Loucy (cell line): ENCODE measurements at regions not wholly inside any gene's neighbourhood (a gene's known extent, or its start where the extent isn't known, plus 50 kb on each side); places are given as distances from the start of the nearest gene placed in this dataset.

Experiments used
- H2AFZ ChIP-seq: fragments of 200-600 bp; sonication (generic); 2 replicates; pipeline ENCODE4 v1.6.0; 2016; ENCODE audit warnings: antibody characterized with exemption, mild to moderate bottlenecking, low read length, moderate library complexity
- H3F3A ChIP-seq: fragments of 200-600 bp; 2 replicates; pipeline ENCODE4 v1.6.0; 2016; ENCODE audit warnings: antibody characterized with exemption, low read depth, mild to moderate bottlenecking
- H3K27me3 ChIP-seq: fragments of 200-600 bp; sonication (generic); 2 replicates; pipeline ENCODE4 v1.6.1; 2014; ENCODE audit warnings: low read length, mild to moderate bottlenecking; ENCODE audit not compliant: insufficient read depth, poor library complexity, severe bottlenecking
- H3K36me3 ChIP-seq: fragments of 200-600 bp; sonication (generic); 2 replicates; pipeline ENCODE4 v1.6.1; 2016; ENCODE audit warnings: low read length; ENCODE audit not compliant: insufficient read depth
- H3K4me1 ChIP-seq: fragments of 200-600 bp; sonication (generic); 2 replicates; pipeline ENCODE4 v1.5.1; 2014; ENCODE audit warnings: low read length, mild to moderate bottlenecking; ENCODE audit not compliant: insufficient read depth, poor library complexity, severe bottlenecking
- H3K4me2 ChIP-seq: fragments of 200-600 bp; sonication (generic); 2 replicates; pipeline ENCODE4 v1.6.0; 2014; ENCODE audit warnings: antibody characterized with exemption, low read length, low read depth, mild to moderate bottlenecking; ENCODE audit not compliant: poor library complexity, severe bottlenecking
- H3K4me3 ChIP-seq: fragments of 200-600 bp; sonication (generic); 2 replicates; pipeline ENCODE4 v1.5.1; 2014; ENCODE audit warnings: low read length, mild to moderate bottlenecking, mixed read lengths; ENCODE audit not compliant: poor library complexity, severe bottlenecking
- H3K79me2 ChIP-seq: fragments of 200-600 bp; sonication (generic); 2 replicates; pipeline ENCODE4 v1.6.1; 2014; ENCODE audit warnings: low read length; ENCODE audit not compliant: insufficient read depth
- H3K9ac ChIP-seq: fragments of 200-600 bp; sonication (generic); 2 replicates; pipeline ENCODE4 v1.6.0; 2014; ENCODE audit warnings: mild to moderate bottlenecking, low read depth, low read length, moderate library complexity; ENCODE audit not compliant: poor library complexity, severe bottlenecking
- H3K9me2 ChIP-seq: fragments of 200-600 bp; sonication (generic); replicated peaks from 2 replicates; pipeline ENCODE4 v1.6.1; 2016; ENCODE audit warnings: low read depth, low read length, mixed read lengths
- H3K9me3 ChIP-seq: fragments of 200-600 bp; sonication (generic); 2 replicates; pipeline ENCODE4 v1.6.1; 2014; ENCODE audit warnings: mild to moderate bottlenecking, antibody characterized with exemption, low read length, low read depth; ENCODE audit not compliant: insufficient read depth
- H4K20me1 ChIP-seq: fragments of 200-600 bp; sonication (generic); 2 replicates; pipeline ENCODE4 v1.6.0; 2014; ENCODE audit warnings: antibody characterized with exemption, low read length, mild to moderate bottlenecking; ENCODE audit not compliant: insufficient read depth, poor library complexity, severe bottlenecking
- CTCF ChIP-seq: fragments of 200-600 bp; sonication (generic); conservative IDR thresholded peaks from 2 replicates; pipeline ENCODE4 v1.5.1; 2014; ENCODE audit warnings: mild to moderate bottlenecking, antibody characterized with exemption, low read length
- EZH2phosphoT487 ChIP-seq: fragments of 200-600 bp; IDR thresholded peaks from 2 replicates; pipeline ENCODE4 v1.6.1; 2018; ENCODE audit warnings: antibody characterized with exemption, mild to moderate bottlenecking, moderate library complexity, borderline replicate concordance

GRCh38 chr19:31109636-31110035, 239.6 kb downstream of the TSHZ3 start:
- Histone ChIP-seq H3K9me3 (peaks cover 2% of the 10 kb centered on the region; the same call in 1 of the 2 replicates), H3K27me3 (no peaks in the 10 kb centered on the region)

GRCh38 chr19:31107096-31107495, 242.1 kb downstream of the TSHZ3 start:
- Histone ChIP-seq H3K4me1 (no peaks in the 10 kb centered on the region), H3K27me3 (no peaks in the 10 kb centered on the region), H3K4me2 (no peak overlapping the region), H3F3A (no peaks in the 10 kb centered on the region), H3K9me2 (no peaks in the 10 kb centered on the region), H3K36me3 (no peaks in the 10 kb centered on the region), H3K9me3 (peaks cover 2% of the 10 kb centered on the region; the same call in 1 of the 2 replicates), H3K4me3 (no peak overlapping the region), H3K9ac (no peak overlapping the region), H4K20me1 (no peaks in the 10 kb centered on the region), H2AFZ (no peak overlapping the region), H3K79me2 (no peaks in the 10 kb centered on the region)
- TF ChIP-seq CTCF = no peak
- no peak for TF ChIP-seq EZH2phosphoT487

More at GRCh38 chr19:31109636-31110035, 239.6 kb downstream of the TSHZ3 start:
- Histone ChIP-seq H3K36me3 (no peaks in the 10 kb centered on the region), H3K79me2 (no peaks in the 10 kb centered on the region), H3K4me3 (no peak overlapping the region), H3K9ac (no peak overlapping the region), H3K9me2 (no peaks in the 10 kb centered on the region), H4K20me1 (no peaks in the 10 kb centered on the region), H3F3A (no peaks in the 10 kb centered on the region), H2AFZ (no peak overlapping the region), H3K4me2 (no peak overlapping the region), H3K4me1 (no peaks in the 10 kb centered on the region)
- no peak for TF ChIP-seq CTCF
- no peak for TF ChIP-seq EZH2phosphoT487

- H2AFZ ChIP-seq = no peak overlapping the region
- no peaks in the 10 kb centered on the region for H3K9me2 ChIP-seq
- H3K4me1 ChIP-seq = no peaks in the 10 kb centered on the region
- no peaks in the 10 kb centered on the region for H3F3A ChIP-seq
- H4K20me1 ChIP-seq = no peaks in the 10 kb centered on the region
- H3K9ac ChIP-seq = no peak overlapping the region
- no peak overlapping the region for H3K4me2 ChIP-seq
- TF ChIP-seq EZH2phosphoT487 (no peak), CTCF (no peak)
- no peak overlapping the region for H3K4me3 ChIP-seq
- H3K79me2 ChIP-seq = no peaks in the 10 kb centered on the region
- no peaks in the 10 kb centered on the region for H3K27me3 ChIP-seq
- H3K36me3 ChIP-seq = no peaks in the 10 kb centered on the region
- peaks cover 2% of the 10 kb centered on the region; the same call in 1 of the 2 replicates for H3K9me3 ChIP-seq
Observed at GRCh38 chr19:31105761-31106160, 243.5 kb downstream of the TSHZ3 start.
